ENCODE measurements at regions not wholly inside any gene's neighbourhood (a gene's known extent, or its start where the extent isn't known, plus 50 kb on each side); places are given as distances from the start of the nearest gene placed in this dataset.

DNA sequence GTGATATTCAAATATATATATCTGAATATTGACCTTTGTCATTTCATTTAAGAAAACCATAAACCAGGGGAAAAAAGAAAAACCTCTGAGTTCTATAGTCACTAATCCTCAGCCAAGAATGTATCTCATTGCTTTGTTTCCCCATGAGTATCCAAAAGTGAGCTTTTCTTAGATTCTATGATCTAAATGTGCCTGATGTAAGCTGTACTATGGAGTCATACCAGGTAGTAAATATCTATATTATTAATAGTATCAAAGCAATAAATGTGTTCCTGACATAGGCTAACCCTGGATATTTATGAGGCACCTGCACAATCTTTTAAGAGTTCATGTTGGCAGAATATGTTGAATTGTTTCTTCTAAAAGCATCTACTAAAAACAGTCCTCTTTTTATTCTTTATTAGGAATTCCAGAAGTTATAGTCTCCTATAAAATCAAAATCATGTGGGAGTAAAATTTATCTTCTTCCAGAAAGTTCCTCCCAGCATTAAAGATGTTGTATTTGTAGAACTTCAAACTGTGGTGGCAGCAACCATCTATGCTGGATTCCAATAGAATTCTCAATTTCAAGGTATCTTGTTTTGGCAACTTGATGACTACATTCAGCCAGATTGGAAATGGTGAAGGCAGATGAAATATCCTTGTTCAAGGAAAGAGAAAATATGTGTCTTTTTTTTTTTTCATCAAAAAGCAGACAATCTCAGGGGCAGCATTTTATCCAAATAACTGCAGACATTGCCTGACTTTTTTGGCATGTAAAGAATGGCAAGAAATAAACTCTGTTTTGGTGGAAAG, 139.7 kb upstream of the RASSF8 start:
- TF ChIP-seq POLR2A (IDR thresholded peaks at IDR 0.05) (no peak), POLR2AphosphoS5 (IDR thresholded peaks at IDR 0.05) (no peak)
- TF ChIP-seq, protein P1, sequence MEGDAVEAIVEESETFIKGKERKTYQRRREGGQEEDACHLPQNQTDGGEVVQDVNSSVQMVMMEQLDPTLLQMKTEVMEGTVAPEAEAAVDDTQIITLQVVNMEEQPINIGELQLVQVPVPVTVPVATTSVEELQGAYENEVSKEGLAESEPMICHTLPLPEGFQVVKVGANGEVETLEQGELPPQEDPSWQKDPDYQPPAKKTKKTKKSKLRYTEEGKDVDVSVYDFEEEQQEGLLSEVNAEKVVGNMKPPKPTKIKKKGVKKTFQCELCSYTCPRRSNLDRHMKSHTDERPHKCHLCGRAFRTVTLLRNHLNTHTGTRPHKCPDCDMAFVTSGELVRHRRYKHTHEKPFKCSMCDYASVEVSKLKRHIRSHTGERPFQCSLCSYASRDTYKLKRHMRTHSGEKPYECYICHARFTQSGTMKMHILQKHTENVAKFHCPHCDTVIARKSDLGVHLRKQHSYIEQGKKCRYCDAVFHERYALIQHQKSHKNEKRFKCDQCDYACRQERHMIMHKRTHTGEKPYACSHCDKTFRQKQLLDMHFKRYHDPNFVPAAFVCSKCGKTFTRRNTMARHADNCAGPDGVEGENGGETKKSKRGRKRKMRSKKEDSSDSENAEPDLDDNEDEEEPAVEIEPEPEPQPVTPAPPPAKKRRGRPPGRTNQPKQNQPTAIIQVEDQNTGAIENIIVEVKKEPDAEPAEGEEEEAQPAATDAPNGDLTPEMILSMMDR (IDR thresholded peaks at IDR 0.05 in 8 of 11, conservative IDR thresholded peaks at IDR 0.05 in 3 of 11) = no peak
- intact Hi-C loops (cut with DNase I; ENCODE audit: low total_unique reads) = no loop called here
- Histone ChIP-seq H3K4me1 (no peaks in the 10 kb centered on the region), H3K27ac (no peak overlapping the region), H3K27me3 (replicated peaks in 1 of 7) (no peaks in the 10 kb centered on the region), H3K9me3 (peaks cover 0 to 2% (median 0%) of the 10 kb centered on the region in 8 donors), H3K36me3 (no peaks in the 10 kb centered on the region), H3K4me3 (no peak overlapping the region)
- no peak for DNase-seq

DNA sequence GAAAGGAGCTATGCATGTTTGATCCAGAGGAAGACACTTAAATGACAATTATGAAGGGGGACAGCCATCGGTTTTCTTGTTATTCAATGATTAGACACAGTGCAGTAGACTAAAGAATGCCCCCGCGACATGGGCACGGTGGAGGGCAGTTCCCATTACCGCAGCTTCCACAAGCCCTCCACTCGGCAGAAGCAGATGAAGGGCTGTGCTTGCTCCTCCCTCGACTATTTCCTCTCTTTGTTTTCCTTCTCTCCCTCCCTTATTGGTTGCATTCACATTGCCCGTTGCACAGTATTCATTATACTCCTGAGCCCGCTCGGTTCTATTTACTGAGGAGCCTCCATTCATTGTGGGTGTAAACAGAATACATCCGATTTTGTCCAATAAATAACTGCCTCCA, 138.8 kb upstream of the RASSF8 start:
- no peak overlapping the region for H3K4me3 ChIP-seq
- H3K27me3 ChIP-seq (replicated peaks in 1 of 7) = peaks cover 0 to 3% (median 0%) of the 10 kb centered on the region in 7 donors
- H3K4me1 ChIP-seq = no peaks in the 10 kb centered on the region
- 65 to 79% (median 67%) methylated on average over 11 of the region's 11 CpGs for WGBS, 5 donors
- H3K9me3 ChIP-seq = peaks cover 0 to 2% (median 0%) of the 10 kb centered on the region in 8 donors
- no peak for DNase-seq
- no peak overlapping the region for H3K27ac ChIP-seq
- TF ChIP-seq POLR2AphosphoS5 (IDR thresholded peaks at IDR 0.05) = no peak
- TF ChIP-seq POLR2A (IDR thresholded peaks at IDR 0.05) = no peak
- TF ChIP-seq, protein P1 (IDR thresholded peaks at IDR 0.05 in 8 of 11, conservative IDR thresholded peaks at IDR 0.05 in 3 of 11) = no peak
- no peaks in the 10 kb centered on the region for H3K36me3 ChIP-seq
- intact Hi-C loops (cut with DNase I; ENCODE audit: low total_unique reads) = no loop called here

DNA sequence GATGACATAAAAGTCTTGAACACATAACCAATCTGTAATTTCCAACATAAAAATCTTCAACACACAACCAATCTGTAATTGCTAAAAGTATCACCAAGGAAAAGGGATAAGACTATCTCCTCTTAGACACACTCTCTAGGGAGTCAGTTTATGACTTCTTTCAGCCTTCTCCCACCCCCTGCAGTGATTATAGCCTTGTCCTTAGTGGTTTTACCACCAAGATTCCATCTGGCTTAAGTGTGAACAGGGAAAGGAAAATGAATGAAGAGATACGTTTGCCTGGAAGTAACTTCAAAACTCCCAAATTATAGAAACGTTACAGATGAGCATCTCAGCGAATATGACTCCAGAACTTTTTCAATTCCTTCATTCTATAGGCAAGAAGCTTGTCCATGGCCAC, 136.2 kb upstream of the RASSF8 start:
- TF ChIP-seq POLR2A (IDR thresholded peaks at IDR 0.05) (no peak), POLR2AphosphoS5 (IDR thresholded peaks at IDR 0.05) (no peak)
- TF ChIP-seq, protein P1 (IDR thresholded peaks at IDR 0.05 in 8 of 11, conservative IDR thresholded peaks at IDR 0.05 in 3 of 11) = no peak
- intact Hi-C loops (cut with DNase I; ENCODE audit: low total_unique reads) = no loop called here
- H3K9me3 ChIP-seq = peaks cover 0 to 2% (median 0%) of the 10 kb centered on the region in 8 donors

DNA sequence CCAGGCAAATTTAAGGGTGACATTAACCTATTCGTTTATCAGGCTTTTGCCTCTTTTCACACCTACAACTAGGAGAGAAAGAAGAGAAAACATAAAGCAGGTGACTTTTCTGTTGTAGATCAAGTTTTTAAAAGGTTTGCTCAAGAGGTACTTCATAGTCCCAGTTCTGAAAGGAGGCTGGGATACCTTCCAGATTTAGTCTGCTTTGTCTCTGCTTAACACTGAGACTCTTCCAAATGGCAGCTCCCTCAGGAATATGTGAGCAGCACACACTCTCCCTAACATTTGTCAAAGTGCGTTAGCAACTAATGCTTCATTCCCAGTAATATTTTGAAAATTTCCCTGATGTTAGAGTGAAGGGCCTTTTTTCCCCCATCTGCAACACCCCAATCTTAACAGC, 133.7 kb upstream of the RASSF8 start:
- Histone ChIP-seq H3K4me1 (no peaks in the 10 kb centered on the region), H3K27me3 (replicated peaks in 1 of 7) (peaks cover 0 to 3% (median 0%) of the 10 kb centered on the region in 7 donors), H3K9me3 (no peaks in the 10 kb centered on the region), H3K36me3 (no peaks in the 10 kb centered on the region), H3K4me3 (no peak overlapping the region), H3K27ac (no peak overlapping the region)
- intact Hi-C loops (cut with DNase I; ENCODE audit: low total_unique reads) = no loop called here
- no peak for TF ChIP-seq POLR2AphosphoS5 (IDR thresholded peaks at IDR 0.05)
- TF ChIP-seq, protein P1 (IDR thresholded peaks at IDR 0.05 in 8 of 11, conservative IDR thresholded peaks at IDR 0.05 in 3 of 11) = no peak
- TF ChIP-seq POLR2A (IDR thresholded peaks at IDR 0.05) = no peak
- 84 to 94% (median 91%) methylated on average over 2 of the region's 2 CpGs for WGBS, 5 donors
- DNase-seq = no peak

More for the DNA sequence above, 136.2 kb upstream of the RASSF8 start:
- H3K27ac ChIP-seq = no peak overlapping the region
- WGBS, 5 donors = 80 to 91% (median 85%) methylated on average over 3 of the region's 3 CpGs
- peaks cover 0 to 3% (median 0%) of the 10 kb centered on the region in 7 donors for H3K27me3 ChIP-seq (replicated peaks in 1 of 7)
- H3K4me3 ChIP-seq = no peak overlapping the region
- no peaks in the 10 kb centered on the region for H3K4me1 ChIP-seq
- H3K36me3 ChIP-seq = no peaks in the 10 kb centered on the region
- DNase-seq = no peak

All from spleen (tissue), 11 donors.